Adrenal gland (tissue), 5 donors: ENCODE measurements at regions not wholly inside any gene's neighbourhood (a gene's known extent, or its start where the extent isn't known, plus 50 kb on each side); places are given as distances from the start of the nearest gene placed in this dataset.

Experiments
- CTCF ChIP-seq, 6 experiments: fragments of 450-650 bp in 4 of 6; fragments of 200-600 bp in 2 of 6; sonication (generic) in 1 of 6; IDR thresholded peaks; 1 replicate in 5 of 6; 2 replicates in 1 of 6; pipeline versions ENCODE4 v1.5.1 to v1.8.0; 2016 to 2021; ENCODE audit warnings: antibody characterized with exemption in 6 of 6, mild to moderate bottlenecking in 2 of 6, moderate library complexity in 1 of 6
- POLR2A ChIP-seq, 2 donors: fragments of 450-650 bp; IDR thresholded peaks; one replicate each; pipeline ENCODE4 v1.6.1; 2017; ENCODE audit warnings: antibody characterized with exemption in 2 of 2, mild to moderate bottlenecking in 2 of 2, moderate library complexity in 1 of 2
- donor health status: DM: no; HTN: no; CAD: no.

DNA sequence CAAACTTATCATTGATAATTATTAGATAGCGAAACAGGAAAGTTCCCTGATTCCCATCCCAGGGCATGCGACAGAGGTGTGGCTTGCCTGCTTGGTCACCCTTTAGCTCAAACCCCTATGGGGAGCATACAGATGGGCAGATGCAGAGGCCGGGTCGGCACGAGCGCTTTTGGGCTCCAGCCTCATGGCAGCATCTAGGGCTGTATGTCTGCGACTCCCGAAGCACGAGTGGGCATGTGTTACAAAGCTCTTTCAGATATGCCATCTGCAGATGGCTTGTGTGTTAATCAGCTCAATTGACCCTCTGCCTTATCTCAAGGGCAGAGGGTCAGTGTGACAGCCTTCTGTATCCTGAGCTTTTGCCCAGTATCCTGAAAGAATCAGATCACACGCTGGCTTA, 2069.3 kb upstream of the RAG2 start:
- TF ChIP-seq POLR2A (IDR thresholded peaks at IDR 0.05) (no peak), CTCF (IDR thresholded peaks at IDR 0.05) (no peak)
